ENCODE measurements at regions not wholly inside any gene's neighbourhood (a gene's known extent, or its start where the extent isn't known, plus 50 kb on each side); places are given as distances from the start of the nearest gene placed in this dataset.
A peak's percentile ranks its signal among the peaks of the same experiment; 100 is the strongest.

DNA sequence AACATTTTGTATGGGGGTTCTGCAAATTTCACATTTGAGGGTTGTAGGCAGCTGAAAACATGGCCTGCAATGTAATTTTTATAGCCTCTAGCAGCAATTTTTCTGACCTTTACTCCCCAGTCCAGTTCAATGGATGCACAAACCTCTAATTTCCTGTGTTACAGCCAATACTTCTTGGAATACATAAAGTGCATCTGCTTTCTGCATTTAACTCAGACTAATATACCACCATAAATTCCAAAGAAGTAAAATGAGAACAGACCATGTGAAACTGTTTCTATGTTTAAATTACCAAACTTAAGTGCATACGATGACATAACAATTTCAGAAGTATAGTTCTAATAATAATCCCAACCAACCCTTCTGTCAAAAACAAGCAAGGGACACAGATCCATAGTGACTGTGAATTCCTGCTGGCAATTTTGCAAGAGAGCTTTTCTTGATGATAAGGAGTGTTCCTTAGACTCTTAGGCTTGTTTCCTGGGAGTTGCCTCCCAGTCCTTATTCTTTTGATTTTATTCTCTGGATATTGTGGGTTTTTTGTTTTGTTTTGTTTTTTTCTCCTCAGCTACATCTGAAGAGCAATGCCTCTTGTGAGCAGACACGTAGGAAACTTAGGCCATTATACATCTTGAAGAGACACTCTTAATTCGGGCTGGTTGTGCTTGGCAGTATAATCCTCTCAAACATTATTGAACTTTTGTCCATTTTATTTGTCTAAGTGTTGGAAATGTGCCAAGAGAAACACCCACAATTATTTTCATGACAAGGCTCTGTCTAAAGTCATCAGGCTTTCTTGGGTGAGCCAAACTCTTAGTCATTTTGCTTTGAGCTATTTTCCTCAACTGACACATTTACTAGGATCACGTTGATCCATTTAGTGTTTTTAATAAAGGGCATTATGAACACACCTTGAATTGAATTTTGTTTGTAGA is 51.3 kb upstream of the RERGL start:
- H3K9me3 Mint-ChIP-seq = no peaks in the 10 kb centered on the region
- H3K4me3 Mint-ChIP-seq = no peak overlapping the region
- H3K27me3 Mint-ChIP-seq (ENCODE audit: insufficient read depth) = 0 out of 2 replicates have a peak, but pooled peaks cover 2% of the 10 kb centered on the region
- no peaks in the 10 kb centered on the region for H3K4me1 Mint-ChIP-seq (ENCODE audit: low read depth)
- no peak for DNase-seq
- no peak for TF ChIP-seq CTCF (IDR thresholded peaks at IDR 0.05)
- no peaks in the 10 kb centered on the region for H3K36me3 Mint-ChIP-seq (ENCODE audit: low read depth)
- no peak overlapping the region for H3K27ac Mint-ChIP-seq

DNA sequence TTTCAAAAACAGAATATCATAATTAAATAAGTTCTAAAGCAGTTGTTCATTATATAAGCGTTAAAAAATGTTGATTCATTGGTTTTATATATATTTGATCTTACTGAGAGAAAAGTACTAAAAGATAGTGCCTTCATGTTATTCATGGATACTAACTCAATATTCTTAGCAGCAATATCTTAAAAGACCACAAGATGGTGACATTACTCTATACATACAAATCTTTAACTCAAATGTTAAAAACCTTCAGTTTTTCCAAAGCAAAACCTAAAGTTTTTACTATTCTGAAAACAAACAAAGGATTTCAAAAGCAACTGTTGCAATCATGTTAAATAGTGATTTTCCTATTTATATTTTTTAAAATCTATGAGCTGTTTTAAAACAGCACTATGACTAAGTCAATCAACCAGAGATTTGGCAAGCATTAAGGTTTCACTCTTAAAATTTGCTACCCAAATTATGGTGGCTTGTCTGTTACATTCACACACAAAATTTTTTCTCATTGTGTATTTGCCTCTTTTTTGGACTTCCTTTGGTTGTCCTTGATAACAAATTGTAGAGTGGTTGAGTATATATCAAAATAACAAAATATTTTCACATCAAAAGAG is 50.1 kb upstream of the RERGL start:
- peak; percentile 85 for TF ChIP-seq CTCF (IDR thresholded peaks at IDR 0.05)
- no peak overlapping the region for H3K27ac Mint-ChIP-seq
- H3K4me3 Mint-ChIP-seq = no peak overlapping the region
- H3K9me3 Mint-ChIP-seq = no peaks in the 10 kb centered on the region
- peak; percentile 10 for DNase-seq
- H3K36me3 Mint-ChIP-seq (ENCODE audit: low read depth) = no peaks in the 10 kb centered on the region
- 0 out of 2 replicates have a peak, but pooled peaks cover 2% of the 10 kb centered on the region for H3K27me3 Mint-ChIP-seq (ENCODE audit: insufficient read depth)
- H3K4me1 Mint-ChIP-seq (ENCODE audit: low read depth) = no peaks in the 10 kb centered on the region
